Memory B cell (primary cell): ENCODE measurements at regions not wholly inside any gene's neighbourhood (a gene's known extent, or its start where the extent isn't known, plus 50 kb on each side); places are given as distances from the start of the nearest gene placed in this dataset.
"Not testable (repeated sequence)": the region's sequence is repeated elsewhere in the genome, so short reads cannot be mapped to it uniquely, and the experiment has no call there.

ENCODE experiments used
- ATAC-seq: fragments of 150-1000 bp; cut with Tn5 transposase; 2 replicates; pipeline ENCODE4 v1.10.0; 2021; ENCODE audit warnings: low read depth, mild to moderate bottlenecking, moderate library complexity
- DNase-seq, 2 donors: peaks; one replicate each; pipeline ENCODE4 v3.0.0; 2022; ENCODE audit warnings: low spot score in 2 of 2
- H3K27ac Mint-ChIP-seq: one replicate; pipeline ENCODE4 v1.8.0; 2022; ENCODE audit warnings: mild to moderate bottlenecking, moderate library complexity, mixed read lengths
- H3K27me3 Mint-ChIP-seq: one replicate; pipeline ENCODE4 v1.8.0; 2022; ENCODE audit warnings: mixed read lengths
- H3K36me3 Mint-ChIP-seq: one replicate; pipeline ENCODE4 v1.8.0; 2022; ENCODE audit warnings: mild to moderate bottlenecking, mixed read lengths
- H3K4me1 Mint-ChIP-seq: one replicate; pipeline ENCODE4 v1.8.0; 2022; ENCODE audit warnings: mixed read lengths
- H3K4me3 Mint-ChIP-seq: one replicate; pipeline ENCODE4 v1.8.0; 2022; ENCODE audit warnings: mild to moderate bottlenecking, moderate library complexity, mixed read lengths
- H3K9me3 Mint-ChIP-seq: one replicate; pipeline ENCODE4 v1.8.0; 2022; ENCODE audit warnings: mixed read lengths

GRCh38 chr14:106666341-106666740, 1140.0 kb downstream of the TMEM121 start:
- H3K9me3 Mint-ChIP-seq, result peaks cover 1% of the 10 kb centered on the region
- no peak overlapping the region for H3K27ac Mint-ChIP-seq
- no peak for ATAC-seq
- peaks cover 6% of the 10 kb centered on the region for H3K4me1 Mint-ChIP-seq
- no peak for DNase-seq
- H3K36me3 Mint-ChIP-seq, result no peaks in the 10 kb centered on the region
- no peak overlapping the region for H3K4me3 Mint-ChIP-seq
- peaks cover 9% of the 10 kb centered on the region for H3K27me3 Mint-ChIP-seq

- H3K36me3 Mint-ChIP-seq, result no peaks in the 10 kb centered on the region
- ATAC-seq (peak; percentile 31), DNase-seq (no peak)
- no peaks in the 10 kb centered on the region for H3K4me1 Mint-ChIP-seq
- no peak overlapping the region for H3K27ac Mint-ChIP-seq
- no peak overlapping the region for H3K4me3 Mint-ChIP-seq
- peaks cover 15% of the 10 kb centered on the region for H3K27me3 Mint-ChIP-seq
- H3K9me3 Mint-ChIP-seq, result no peaks in the 10 kb centered on the region
These were observed 1143.6 kb downstream of the TMEM121 start for GRCh38 chr14:106670011-106670410.

- not testable (repeated sequence) for H3K36me3 Mint-ChIP-seq, H3K9me3 Mint-ChIP-seq, H3K27ac Mint-ChIP-seq, H3K4me3 Mint-ChIP-seq, ATAC-seq, DNase-seq, H3K4me1 Mint-ChIP-seq
- H3K27me3 Mint-ChIP-seq, result peaks cover 19% of the 10 kb centered on the region
These were observed 1147.7 kb downstream of the TMEM121 start for GRCh38 chr14:106674093-106674492.

- H3K4me1 Mint-ChIP-seq, H3K36me3 Mint-ChIP-seq, H3K9me3 Mint-ChIP-seq, H3K4me3 Mint-ChIP-seq, H3K27ac Mint-ChIP-seq, ATAC-seq: not testable (repeated sequence)
- H3K27me3 Mint-ChIP-seq, result peaks cover 19% of the 10 kb centered on the region
- DNase-seq, result peak in 1 of 2 donors; percentile 34
These were observed 1148.2 kb downstream of the TMEM121 start for GRCh38 chr14:106674509-106675125.

- not testable (repeated sequence) for DNase-seq, H3K36me3 Mint-ChIP-seq, H3K4me3 Mint-ChIP-seq, ATAC-seq, H3K4me1 Mint-ChIP-seq, H3K9me3 Mint-ChIP-seq, H3K27ac Mint-ChIP-seq
- H3K27me3 Mint-ChIP-seq, result peaks cover 19% of the 10 kb centered on the region
These were observed 1149.3 kb downstream of the TMEM121 start for GRCh38 chr14:106675716-106676115.

- no peaks in the 10 kb centered on the region for H3K36me3 Mint-ChIP-seq
- ATAC-seq (no peak), DNase-seq (no peak)
- H3K9me3 Mint-ChIP-seq, result no peaks in the 10 kb centered on the region
- H3K27me3 Mint-ChIP-seq, result peaks cover 12% of the 10 kb centered on the region
- no peak overlapping the region for H3K27ac Mint-ChIP-seq
- peaks cover 3% of the 10 kb centered on the region for H3K4me1 Mint-ChIP-seq
- no peak overlapping the region for H3K4me3 Mint-ChIP-seq
These were observed 1153.4 kb downstream of the TMEM121 start for GRCh38 chr14:106679776-106680175.

- ATAC-seq (no peak), DNase-seq (no peak)
- H3K4me1 Mint-ChIP-seq, result peaks cover 3% of the 10 kb centered on the region
- peaks cover 17% of the 10 kb centered on the region for H3K27me3 Mint-ChIP-seq
- no peaks in the 10 kb centered on the region for H3K9me3 Mint-ChIP-seq
- no peak overlapping the region for H3K4me3 Mint-ChIP-seq
- H3K27ac Mint-ChIP-seq, result no peak overlapping the region
- H3K36me3 Mint-ChIP-seq, result no peaks in the 10 kb centered on the region
These were observed 1154.8 kb downstream of the TMEM121 start for GRCh38 chr14:106681161-106681560.

- H3K27me3 Mint-ChIP-seq, result peaks cover 17% of the 10 kb centered on the region
- ATAC-seq, result peak; percentile 56
These were observed 1155.2 kb downstream of the TMEM121 start for GRCh38 chr14:106681568-106681967.

GRCh38 chr14:106683631-106684030, 1157.2 kb downstream of the TMEM121 start:
- no peaks in the 10 kb centered on the region for H3K36me3 Mint-ChIP-seq
- no peaks in the 10 kb centered on the region for H3K9me3 Mint-ChIP-seq
- no peak overlapping the region for H3K27ac Mint-ChIP-seq

More at GRCh38 chr14:106681568-106681967, 1155.2 kb downstream of the TMEM121 start:
- Mint-ChIP-seq H3K9me3 (no peaks in the 10 kb centered on the region), H3K4me3 (no peak overlapping the region), H3K4me1 (peaks cover 3% of the 10 kb centered on the region), H3K36me3 (no peaks in the 10 kb centered on the region), H3K27ac (no peak overlapping the region)
- DNase-seq, result no peak

GRCh38 chr14:106686533-106686932, 1160.2 kb downstream of the TMEM121 start:
- H3K4me3 Mint-ChIP-seq, result no peak overlapping the region
- H3K27ac Mint-ChIP-seq, result no peak overlapping the region
- DNase-seq (no peak), ATAC-seq (no peak)
- H3K36me3 Mint-ChIP-seq, result no peaks in the 10 kb centered on the region
- H3K27me3 Mint-ChIP-seq, result peaks cover 12% of the 10 kb centered on the region
- no peaks in the 10 kb centered on the region for H3K9me3 Mint-ChIP-seq
- H3K4me1 Mint-ChIP-seq, result peaks cover 14% of the 10 kb centered on the region

More at GRCh38 chr14:106683631-106684030, 1157.2 kb downstream of the TMEM121 start:
- Mint-ChIP-seq H3K4me3 (no peak overlapping the region), H3K27me3 (peaks cover 20% of the 10 kb centered on the region), H3K4me1 (peaks cover 3% of the 10 kb centered on the region)
- DNase-seq (no peak), ATAC-seq (no peak)

GRCh38 chr14:106690333-106690891, 1164.0 kb downstream of the TMEM121 start:
- H3K4me1 Mint-ChIP-seq, result peaks cover 19% of the 10 kb centered on the region
- no peak overlapping the region for H3K4me3 Mint-ChIP-seq
- no peak for ATAC-seq
- no peak for DNase-seq
- H3K27ac Mint-ChIP-seq, result no peak overlapping the region
- H3K36me3 Mint-ChIP-seq, result no peaks in the 10 kb centered on the region
- H3K9me3 Mint-ChIP-seq, result no peaks in the 10 kb centered on the region
- peaks cover 9% of the 10 kb centered on the region for H3K27me3 Mint-ChIP-seq

- ATAC-seq (peak; percentile 50), DNase-seq (peak; percentile 51 to 66)
- H3K9me3 Mint-ChIP-seq, result no peaks in the 10 kb centered on the region
- H3K4me1 Mint-ChIP-seq, result peaks cover 19% of the 10 kb centered on the region
- H3K36me3 Mint-ChIP-seq, result no peaks in the 10 kb centered on the region
- H3K27ac Mint-ChIP-seq, result no peak overlapping the region
- H3K27me3 Mint-ChIP-seq, result peaks cover 5% of the 10 kb centered on the region
- H3K4me3 Mint-ChIP-seq, result no peak overlapping the region
These were observed 1165.4 kb downstream of the TMEM121 start for GRCh38 chr14:106691601-106692291.

GRCh38 chr14:106694638-106695393, 1168.4 kb downstream of the TMEM121 start:
- peak; percentile 60 to 72 for DNase-seq
- Mint-ChIP-seq H3K4me1 (peaks cover 25% of the 10 kb centered on the region), H3K4me3 (peak overlapping the region; percentile 73), H3K36me3 (no peaks in the 10 kb centered on the region), H3K27me3 (no peaks in the 10 kb centered on the region), H3K27ac (no peak overlapping the region), H3K9me3 (no peaks in the 10 kb centered on the region)
- ATAC-seq, result peak; percentile 77
